Activated CD8-positive, alpha-beta memory T cell treated with anti-CD3 and anti-CD28 coated beads, Interleukin-2, amount 10 ng/mL, durations not matched to agents 7 days and 5 days (primary cell): ENCODE measurements at regions not wholly inside any gene's neighbourhood (a gene's known extent, or its start where the extent isn't known, plus 50 kb on each side); places are given as distances from the start of the nearest gene placed in this dataset.

ENCODE experiments used
- ATAC-seq: fragments of 150-1000 bp; cut with Tn5 transposase; one replicate; pipeline ENCODE4 v1.10.0; 2021; ENCODE audit warnings: moderate library complexity
- CTCF ChIA-PET: fragments of 350-600 bp; sonication (Branson Sonifier 250); formaldehyde crosslinking; loops from one replicate; lab custom pipeline; 2021; ENCODE audit warnings: antibody characterized with exemption; lab: Charles Lee
- DNase-seq: peaks from one replicate; pipeline ENCODE4 v3.0.0-alpha.2; 2020
- H3K27ac Mint-ChIP-seq: one replicate; pipeline ENCODE4 v1.8.0; 2021; ENCODE audit warnings: mild to moderate bottlenecking, mixed read lengths
- H3K27me3 Mint-ChIP-seq: one replicate; pipeline ENCODE4 v1.8.0; 2021; ENCODE audit warnings: mixed read lengths
- H3K36me3 Mint-ChIP-seq: one replicate; pipeline ENCODE4 v1.8.0; 2021; ENCODE audit warnings: mild to moderate bottlenecking, mixed read lengths
- H3K4me1 Mint-ChIP-seq: one replicate; pipeline ENCODE4 v1.8.0; 2021; ENCODE audit warnings: mixed read lengths
- H3K4me3 Mint-ChIP-seq: one replicate; pipeline ENCODE4 v1.8.0; 2021; ENCODE audit warnings: mild to moderate bottlenecking, moderate library complexity, mixed read lengths
- H3K9me3 Mint-ChIP-seq: one replicate; pipeline ENCODE4 v1.8.0; 2022; ENCODE audit warnings: low read depth, mixed read lengths

- CTCF ChIA-PET = no interaction called here
- no peaks in the 10 kb centered on the region for H3K4me1 Mint-ChIP-seq
- H3K27ac Mint-ChIP-seq = no peak overlapping the region
- H3K4me3 Mint-ChIP-seq = no peak overlapping the region
- DNase-seq = no peak
- no peak for ATAC-seq
- H3K27me3 Mint-ChIP-seq = no peaks in the 10 kb centered on the region
- H3K9me3 Mint-ChIP-seq = no peaks in the 10 kb centered on the region
- H3K36me3 Mint-ChIP-seq = no peaks in the 10 kb centered on the region
Observed at GRCh38 chr18:2036086-2036485, 535.2 kb downstream of the METTL4 start.

- DNase-seq (no peak), ATAC-seq (no peak)
- CTCF ChIA-PET = interaction anchor here (1.2 kb wide), 1 partner anchor 9 kb away, joined by 3 read pairs; no protein-coding TSS in a partner anchor
- Mint-ChIP-seq H3K4me1 (no peaks in the 10 kb centered on the region), H3K4me3 (no peak overlapping the region), H3K27me3 (no peaks in the 10 kb centered on the region), H3K36me3 (no peaks in the 10 kb centered on the region), H3K27ac (no peak overlapping the region), H3K9me3 (peaks cover 3% of the 10 kb centered on the region)
Observed at GRCh38 chr18:2040279-2040678, 531.0 kb downstream of the METTL4 start.

GRCh38 chr18:2049986-2050385 is 521.3 kb downstream of the METTL4 start:
- Mint-ChIP-seq H3K9me3 (no peaks in the 10 kb centered on the region), H3K27me3 (no peaks in the 10 kb centered on the region), H3K4me1 (no peaks in the 10 kb centered on the region), H3K36me3 (no peaks in the 10 kb centered on the region), H3K27ac (no peak overlapping the region), H3K4me3 (no peak overlapping the region)
- ATAC-seq = no peak
- DNase-seq = no peak
- CTCF ChIA-PET = no interaction called here

GRCh38 chr18:2050702-2051201 is 520.6 kb downstream of the METTL4 start:
- Mint-ChIP-seq H3K27me3 (no peaks in the 10 kb centered on the region), H3K27ac (no peak overlapping the region), H3K4me1 (no peaks in the 10 kb centered on the region), H3K4me3 (no peak overlapping the region), H3K9me3 (no peaks in the 10 kb centered on the region), H3K36me3 (no peaks in the 10 kb centered on the region)
- CTCF ChIA-PET = no interaction called here
- DNase-seq (no peak), ATAC-seq (no peak)

- Mint-ChIP-seq H3K27ac (no peak overlapping the region), H3K9me3 (no peaks in the 10 kb centered on the region), H3K4me3 (no peak overlapping the region), H3K36me3 (no peaks in the 10 kb centered on the region), H3K4me1 (no peaks in the 10 kb centered on the region), H3K27me3 (no peaks in the 10 kb centered on the region)
- CTCF ChIA-PET = interaction anchor here (0.8 kb wide), 1 partner anchor 53 kb away, joined by 3 read pairs; no protein-coding TSS in a partner anchor
- no peak for DNase-seq
- no peak for ATAC-seq
Observed at GRCh38 chr18:2053490-2054089, 517.7 kb downstream of the METTL4 start.

GRCh38 chr18:2059336-2059735 is 512.0 kb downstream of the METTL4 start:
- no peaks in the 10 kb centered on the region for H3K4me1 Mint-ChIP-seq
- H3K9me3 Mint-ChIP-seq = no peaks in the 10 kb centered on the region
- H3K4me3 Mint-ChIP-seq = no peak overlapping the region
- no peak overlapping the region for H3K27ac Mint-ChIP-seq
- DNase-seq (no peak), ATAC-seq (no peak)
- CTCF ChIA-PET = no interaction called here
- H3K27me3 Mint-ChIP-seq = no peaks in the 10 kb centered on the region
- H3K36me3 Mint-ChIP-seq = no peaks in the 10 kb centered on the region

GRCh38 chr18:2060086-2060485 is 511.2 kb downstream of the METTL4 start:
- CTCF ChIA-PET = no interaction called here
- Mint-ChIP-seq H3K4me1 (no peaks in the 10 kb centered on the region), H3K4me3 (no peak overlapping the region), H3K27me3 (no peaks in the 10 kb centered on the region), H3K27ac (no peak overlapping the region), H3K36me3 (no peaks in the 10 kb centered on the region), H3K9me3 (no peaks in the 10 kb centered on the region)
- DNase-seq = no peak
- no peak for ATAC-seq

- Mint-ChIP-seq H3K9me3 (no peaks in the 10 kb centered on the region), H3K27ac (no peak overlapping the region), H3K4me3 (no peak overlapping the region), H3K4me1 (no peaks in the 10 kb centered on the region), H3K36me3 (no peaks in the 10 kb centered on the region), H3K27me3 (no peaks in the 10 kb centered on the region)
- CTCF ChIA-PET = no interaction called here
- ATAC-seq (no peak), DNase-seq (no peak)
Observed at GRCh38 chr18:2070631-2071030, 500.7 kb downstream of the METTL4 start.

GRCh38 chr18:2075499-2075898 is 495.8 kb downstream of the METTL4 start:
- no peaks in the 10 kb centered on the region for H3K27me3 Mint-ChIP-seq
- ATAC-seq = no peak
- no peaks in the 10 kb centered on the region for H3K9me3 Mint-ChIP-seq
- H3K27ac Mint-ChIP-seq = no peak overlapping the region
- no peaks in the 10 kb centered on the region for H3K4me1 Mint-ChIP-seq
- H3K4me3 Mint-ChIP-seq = no peak overlapping the region
- CTCF ChIA-PET = interaction anchor here (1.1 kb wide), 1 partner anchor 28 kb away, joined by 3 read pairs; no protein-coding TSS in a partner anchor
- no peaks in the 10 kb centered on the region for H3K36me3 Mint-ChIP-seq
- DNase-seq = no peak

- H3K4me1 Mint-ChIP-seq = no peaks in the 10 kb centered on the region
- CTCF ChIA-PET = interaction anchor here (1.4 kb wide), 1 partner anchor 11 kb away, joined by 4 read pairs; no protein-coding TSS in a partner anchor
- no peaks in the 10 kb centered on the region for H3K27me3 Mint-ChIP-seq
- DNase-seq = no peak
- no peak overlapping the region for H3K4me3 Mint-ChIP-seq
- ATAC-seq = no peak
- H3K36me3 Mint-ChIP-seq = no peaks in the 10 kb centered on the region
- H3K27ac Mint-ChIP-seq = no peak overlapping the region
- H3K9me3 Mint-ChIP-seq = no peaks in the 10 kb centered on the region
Observed at GRCh38 chr18:2082676-2083075, 488.6 kb downstream of the METTL4 start.

GRCh38 chr18:2083691-2084090 is 487.6 kb downstream of the METTL4 start:
- DNase-seq (no peak), ATAC-seq (no peak)
- CTCF ChIA-PET = interaction anchor here (1.4 kb wide), 1 partner anchor 10 kb away, joined by 4 read pairs; no protein-coding TSS in a partner anchor
- H3K4me3 Mint-ChIP-seq = no peak overlapping the region
- no peaks in the 10 kb centered on the region for H3K9me3 Mint-ChIP-seq
- no peaks in the 10 kb centered on the region for H3K27me3 Mint-ChIP-seq
- H3K4me1 Mint-ChIP-seq = no peaks in the 10 kb centered on the region
- H3K36me3 Mint-ChIP-seq = no peaks in the 10 kb centered on the region
- no peak overlapping the region for H3K27ac Mint-ChIP-seq

GRCh38 chr18:2086439-2086838 is 484.9 kb downstream of the METTL4 start:
- no peaks in the 10 kb centered on the region for H3K9me3 Mint-ChIP-seq
- H3K4me3 Mint-ChIP-seq = no peak overlapping the region
- peaks cover 6% of the 10 kb centered on the region for H3K4me1 Mint-ChIP-seq
- CTCF ChIA-PET = interaction anchor here (0.9 to 1.9 kb wide), 2 partner anchors 18 to 20 kb away, joined by 3 to 5 read pairs; no protein-coding TSS in a partner anchor
- ATAC-seq (no peak), DNase-seq (no peak)
- H3K27me3 Mint-ChIP-seq = no peaks in the 10 kb centered on the region
- H3K36me3 Mint-ChIP-seq = no peaks in the 10 kb centered on the region
- H3K27ac Mint-ChIP-seq = no peak overlapping the region

GRCh38 chr18:2087877-2088673 is 483.2 kb downstream of the METTL4 start:
- no peak overlapping the region for H3K27ac Mint-ChIP-seq
- H3K27me3 Mint-ChIP-seq = no peaks in the 10 kb centered on the region
- peaks cover 6% of the 10 kb centered on the region for H3K4me1 Mint-ChIP-seq
- H3K9me3 Mint-ChIP-seq = no peaks in the 10 kb centered on the region
- H3K36me3 Mint-ChIP-seq = no peaks in the 10 kb centered on the region
- ATAC-seq (no peak), DNase-seq (no peak)
- CTCF ChIA-PET = no interaction called here
- no peak overlapping the region for H3K4me3 Mint-ChIP-seq

GRCh38 chr18:2089396-2089795 is 481.9 kb downstream of the METTL4 start:
- Mint-ChIP-seq H3K9me3 (no peaks in the 10 kb centered on the region), H3K27ac (no peak overlapping the region), H3K4me3 (no peak overlapping the region), H3K4me1 (peaks cover 6% of the 10 kb centered on the region), H3K27me3 (no peaks in the 10 kb centered on the region), H3K36me3 (no peaks in the 10 kb centered on the region)
- DNase-seq (no peak), ATAC-seq (no peak)
- CTCF ChIA-PET = no interaction called here
